ENCODE measurements at regions not wholly inside any gene's neighbourhood (a gene's known extent, or its start where the extent isn't known, plus 50 kb on each side); places are given as distances from the start of the nearest gene placed in this dataset.
"Not testable (repeated sequence)": the region's sequence is repeated elsewhere in the genome, so short reads cannot be mapped to it uniquely, and the experiment has no call there.

DNA sequence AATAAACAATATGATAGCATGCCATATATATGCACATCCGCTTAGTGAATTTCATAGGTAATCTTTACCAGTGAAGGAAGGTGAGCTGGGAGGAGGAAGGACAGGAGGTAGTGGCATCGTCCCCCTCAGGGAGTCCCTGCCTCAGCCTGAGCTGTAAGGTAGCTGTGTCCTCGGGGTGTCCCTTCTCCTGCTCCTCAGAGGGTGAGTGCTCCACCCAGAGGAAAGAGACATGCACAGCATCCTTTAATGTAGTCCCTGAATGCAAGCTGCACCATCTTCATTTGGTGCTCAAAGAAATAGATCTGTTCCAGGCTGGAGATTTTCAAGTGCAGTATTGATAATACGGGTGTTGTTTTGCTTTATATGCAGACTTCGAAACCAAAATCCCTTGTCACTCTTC is 330.4 kb upstream of the SFRP2 start:
- DNase-seq: no peak
- Histone ChIP-seq H3K27ac (ENCODE audit: low read depth in 1 of 2, low read length in 2 of 2) (no peak overlapping the region), H3K79me2 (ENCODE audit: insufficient read depth, low read length) (no peaks in the 10 kb centered on the region), H3K36me3 (replicated peaks in 1 of 2; ENCODE audit: control insufficient read depth in 1 of 2, insufficient read depth in 2 of 2, low read length in 2 of 2) (no peaks in the 10 kb centered on the region), H3K4me3 (replicated peaks in 1 of 3; ENCODE audit: low read depth in 2 of 3, low read length in 3 of 3) (no peak overlapping the region), H3K4me1 (ENCODE audit: control insufficient read depth in 1 of 2, insufficient read depth in 2 of 2, low read length in 2 of 2) (no peaks in the 10 kb centered on the region), H3K9me3 (replicated peaks in 1 of 2; ENCODE audit: control insufficient read depth in 1 of 2, insufficient read depth in 1 of 2, low read length in 2 of 2) (no peaks in the 10 kb centered on the region), H3K27me3 (ENCODE audit: control insufficient read depth in 2 of 2, insufficient read depth in 2 of 2, low read length in 2 of 2) (no peaks in the 10 kb centered on the region), H2AFZ (ENCODE audit: insufficient read depth, low read depth, low read length, poor library complexity, severe bottlenecking) (no peak overlapping the region), H4K20me1 (ENCODE audit: insufficient read depth, low read length) (no peaks in the 10 kb centered on the region), H3K4me2 (replicated peaks; ENCODE audit: extremely low read depth, low read length, poor library complexity, severe bottlenecking) (no peak overlapping the region), H3K9ac (ENCODE audit: insufficient read depth, low read length, poor library complexity, severe bottlenecking) (no peak overlapping the region)
- Mint-ChIP-seq H3K4me3 (no peak overlapping the region), H3K36me3 (no peaks in the 10 kb centered on the region), H3K27me3 (ENCODE audit: low read depth in 3 of 3) (peaks cover 0 to 2% (median 0%) of the 10 kb centered on the region in 3 donors), H3K4me1 (no peaks in the 10 kb centered on the region), H3K27ac (no peak overlapping the region), H3K9me3 (peaks cover 0 to 3% (median 2%) of the 10 kb centered on the region in 7 donors)
- intact Hi-C loops (cut with micrococcal nuclease): no loop called here
- WGBS (ENCODE audit: insufficient coverage): 73% methylated on average over 1 of the region's 5 CpGs
- TF ChIP-seq, protein P1, sequence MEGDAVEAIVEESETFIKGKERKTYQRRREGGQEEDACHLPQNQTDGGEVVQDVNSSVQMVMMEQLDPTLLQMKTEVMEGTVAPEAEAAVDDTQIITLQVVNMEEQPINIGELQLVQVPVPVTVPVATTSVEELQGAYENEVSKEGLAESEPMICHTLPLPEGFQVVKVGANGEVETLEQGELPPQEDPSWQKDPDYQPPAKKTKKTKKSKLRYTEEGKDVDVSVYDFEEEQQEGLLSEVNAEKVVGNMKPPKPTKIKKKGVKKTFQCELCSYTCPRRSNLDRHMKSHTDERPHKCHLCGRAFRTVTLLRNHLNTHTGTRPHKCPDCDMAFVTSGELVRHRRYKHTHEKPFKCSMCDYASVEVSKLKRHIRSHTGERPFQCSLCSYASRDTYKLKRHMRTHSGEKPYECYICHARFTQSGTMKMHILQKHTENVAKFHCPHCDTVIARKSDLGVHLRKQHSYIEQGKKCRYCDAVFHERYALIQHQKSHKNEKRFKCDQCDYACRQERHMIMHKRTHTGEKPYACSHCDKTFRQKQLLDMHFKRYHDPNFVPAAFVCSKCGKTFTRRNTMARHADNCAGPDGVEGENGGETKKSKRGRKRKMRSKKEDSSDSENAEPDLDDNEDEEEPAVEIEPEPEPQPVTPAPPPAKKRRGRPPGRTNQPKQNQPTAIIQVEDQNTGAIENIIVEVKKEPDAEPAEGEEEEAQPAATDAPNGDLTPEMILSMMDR (IDR thresholded peaks at IDR 0.05): no peak

DNA sequence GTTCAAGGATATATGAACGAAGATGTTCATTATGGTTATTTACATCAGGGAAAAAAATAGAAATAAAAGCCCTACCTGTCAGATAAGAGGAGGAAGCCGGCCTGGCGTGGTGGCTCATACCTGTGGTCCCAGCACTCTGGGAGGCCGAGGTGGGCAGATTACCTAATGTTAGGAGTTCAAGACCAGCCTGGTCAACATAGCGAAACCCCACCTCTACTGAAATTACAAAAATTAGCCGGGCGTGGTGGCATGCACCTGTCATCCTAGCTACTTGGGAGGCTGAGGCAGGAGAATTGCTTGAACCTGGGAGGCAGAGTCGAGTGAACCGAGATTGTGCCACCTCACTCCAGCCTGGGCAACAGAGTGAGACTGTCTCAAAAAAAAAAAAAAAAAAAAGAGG is 328.8 kb upstream of the SFRP2 start:
- H2AFZ ChIP-seq (ENCODE audit: insufficient read depth, low read depth, low read length, poor library complexity, severe bottlenecking); H3K79me2 ChIP-seq (ENCODE audit: insufficient read depth, low read length); DNase-seq; H3K9me3 ChIP-seq (replicated peaks in 1 of 2; ENCODE audit: control insufficient read depth in 1 of 2, insufficient read depth in 1 of 2, low read length in 2 of 2); intact Hi-C loops (cut with micrococcal nuclease); H3K27me3 Mint-ChIP-seq (ENCODE audit: low read depth in 3 of 3); H4K20me1 ChIP-seq (ENCODE audit: insufficient read depth, low read length); H3K9ac ChIP-seq (ENCODE audit: insufficient read depth, low read length, poor library complexity, severe bottlenecking); H3K36me3 ChIP-seq (replicated peaks in 1 of 2; ENCODE audit: control insufficient read depth in 1 of 2, insufficient read depth in 2 of 2, low read length in 2 of 2); H3K36me3 Mint-ChIP-seq; H3K4me2 ChIP-seq (replicated peaks; ENCODE audit: extremely low read depth, low read length, poor library complexity, severe bottlenecking); H3K4me1 ChIP-seq (ENCODE audit: control insufficient read depth in 1 of 2, insufficient read depth in 2 of 2, low read length in 2 of 2); H3K4me3 Mint-ChIP-seq; H3K27ac ChIP-seq (ENCODE audit: low read depth in 1 of 2, low read length in 2 of 2); H3K4me3 ChIP-seq (replicated peaks in 1 of 3; ENCODE audit: low read depth in 2 of 3, low read length in 3 of 3); H3K27ac Mint-ChIP-seq; H3K4me1 Mint-ChIP-seq; H3K9me3 Mint-ChIP-seq; H3K27me3 ChIP-seq (ENCODE audit: control insufficient read depth in 2 of 2, insufficient read depth in 2 of 2, low read length in 2 of 2): not testable (repeated sequence)
- WGBS (ENCODE audit: insufficient coverage): no CpG with 5 or more reads among the region's 9 CpGs
